Pancreas (tissue), 10 donors: ENCODE measurements at regions not wholly inside any gene's neighbourhood (a gene's known extent, or its start where the extent isn't known, plus 50 kb on each side); places are given as distances from the start of the nearest gene placed in this dataset.
"Not testable (repeated sequence)": the region's sequence is repeated elsewhere in the genome, so short reads cannot be mapped to it uniquely, and the experiment has no call there.

Experiments
- ATAC-seq, 4 donors: fragments of 200-7000 bp; cut with Tn5 transposase; one replicate each; pipeline versions ENCODE4 v1.8.0 to v1.9.1; 2020; ENCODE audit warnings: mild to moderate bottlenecking in 4 of 4, moderate library complexity in 4 of 4
- DNase-seq, 6 donors: peaks; one replicate each; pipeline ENCODE4 v3.0.0-alpha.2; 2020
- FAIRE-seq: peaks from 2 replicates; lab custom pipeline; 2012; peaks lifted over from hg19 to GRCh38; lab: Jason Lieb, UNC
- H3K27ac ChIP-seq, 4 donors: fragments of 200-600 bp; sonication (generic); 1 replicate in 3 of 4; 2 replicates in 1 of 4; pipeline versions ENCODE4 v1.5.0 to v1.8.0; 2020
- H3K27me3 ChIP-seq, 4 donors: fragments of 200-600 bp; one replicate each; pipeline ENCODE4 v1.8.0; 2021
- H3K36me3 ChIP-seq, 3 donors: fragments of 200-600 bp; sonication (generic) in 1 of 3; one replicate each; pipeline versions ENCODE4 v1.5.0 to v1.8.0; 2020 to 2021
- H3K4me1 ChIP-seq, 3 donors: fragments of 200-600 bp; one replicate each; pipeline ENCODE4 v1.8.0; 2021
- H3K4me3 ChIP-seq, 4 donors: fragments of 200-600 bp; sonication (generic) in 2 of 4; one replicate each; pipeline versions ENCODE4 v1.5.0 to v1.8.0; 2020 to 2021
- H3K9me3 ChIP-seq, 4 donors: fragments of 200-600 bp; one replicate each; pipeline ENCODE4 v1.8.0; 2021
- WGBS, 2 donors: extraction: QIAGEN DNeasy Blood & Tissue Kit; methylation state at CpG; one replicate each; pipeline ENCODE4 v1.1.7; 2013; 5-methylcytosine and 5-hydroxymethylcytosine counted together
- intact Hi-C, 3 donors: fragments of 100-400 bp; cut with DNase I; formaldehyde crosslinking; loops; one replicate each; pipeline versions ENCODE4 v1.11.1 to v1.14.2; 2022
- TF ChIP-seq, protein P1 (sequence below), 4 donors: fragments of 200-600 bp; sonication (generic) in 3 of 4; IDR thresholded peaks; one replicate each; pipeline versions ENCODE4 v1.5.0 to v1.8.0; 2021; ENCODE audit warnings: antibody characterized with exemption in 4 of 4
- donor health status: healthy with polysubstance abuse.
- donor health status: DM: no; HTN: no; CAD: no; lungs with moderate emphysema.
- donor health status: DM: no; HTN: no; CAD: no.
- donor health status: control.
- donor health status: control.
- donor health status: Bipolar disorder and iron deficiency.
- donor health status: DM: yes; HTN: yes; CAD: no.
- donor health status: DM: no; HTN: no; CAD: no.
- donor health status: DM: no; HTN: no; CAD: no.
- donor health status: DM: yes; HTN: yes; CAD: no.

DNA sequence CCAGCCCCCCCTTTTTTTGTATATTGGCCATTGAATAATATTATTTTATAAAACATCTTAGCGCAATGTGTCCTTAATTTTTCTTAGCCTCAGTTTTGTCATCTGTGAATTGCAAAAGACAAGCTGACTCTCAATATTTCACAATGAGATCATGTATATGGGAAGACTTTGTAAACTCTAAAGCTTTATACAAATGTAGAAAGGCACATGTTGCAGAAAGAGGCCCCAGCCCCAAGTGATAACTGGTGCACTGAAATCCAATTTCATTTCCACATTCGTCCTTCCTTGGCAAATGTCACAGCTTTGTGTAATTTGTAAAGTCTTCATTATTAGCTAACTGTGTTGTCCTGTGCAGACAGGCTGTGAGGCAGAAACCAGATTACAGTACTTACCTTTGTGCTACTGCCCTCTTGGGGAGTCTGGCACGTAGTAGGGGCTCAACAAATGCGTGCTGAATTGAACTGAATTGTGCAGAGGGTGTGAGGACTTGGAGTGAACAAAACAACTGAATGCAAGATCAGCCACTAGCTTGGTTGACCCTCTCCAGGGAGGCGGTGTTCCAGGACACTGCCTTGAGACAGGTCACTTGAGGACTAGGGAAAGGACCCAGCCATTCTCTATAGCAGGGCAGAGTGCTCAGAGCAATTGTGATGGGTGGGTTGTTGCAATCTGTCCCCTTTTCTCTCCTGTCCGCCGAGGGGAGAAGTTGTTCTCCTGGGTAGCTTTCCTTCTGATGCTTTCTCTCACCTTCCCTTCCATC is 74.6 kb downstream of the LMO4 start:
- intact Hi-C loops: no loop called here
- Histone ChIP-seq H3K36me3 (no peaks in the 10 kb centered on the region), H3K27me3 (no peaks in the 10 kb centered on the region), H3K27ac (no peak overlapping the region), H3K4me3 (no peak overlapping the region), H3K4me1 (no peaks in the 10 kb centered on the region), H3K9me3 (no peaks in the 10 kb centered on the region)
- FAIRE-seq (no peak), ATAC-seq (peak in 1 of 4 donors; percentile 11), DNase-seq (no peak)
- WGBS, 2 donors: 66 to 71% methylated on average over 7 of the region's 7 CpGs
- TF ChIP-seq, protein P1, sequence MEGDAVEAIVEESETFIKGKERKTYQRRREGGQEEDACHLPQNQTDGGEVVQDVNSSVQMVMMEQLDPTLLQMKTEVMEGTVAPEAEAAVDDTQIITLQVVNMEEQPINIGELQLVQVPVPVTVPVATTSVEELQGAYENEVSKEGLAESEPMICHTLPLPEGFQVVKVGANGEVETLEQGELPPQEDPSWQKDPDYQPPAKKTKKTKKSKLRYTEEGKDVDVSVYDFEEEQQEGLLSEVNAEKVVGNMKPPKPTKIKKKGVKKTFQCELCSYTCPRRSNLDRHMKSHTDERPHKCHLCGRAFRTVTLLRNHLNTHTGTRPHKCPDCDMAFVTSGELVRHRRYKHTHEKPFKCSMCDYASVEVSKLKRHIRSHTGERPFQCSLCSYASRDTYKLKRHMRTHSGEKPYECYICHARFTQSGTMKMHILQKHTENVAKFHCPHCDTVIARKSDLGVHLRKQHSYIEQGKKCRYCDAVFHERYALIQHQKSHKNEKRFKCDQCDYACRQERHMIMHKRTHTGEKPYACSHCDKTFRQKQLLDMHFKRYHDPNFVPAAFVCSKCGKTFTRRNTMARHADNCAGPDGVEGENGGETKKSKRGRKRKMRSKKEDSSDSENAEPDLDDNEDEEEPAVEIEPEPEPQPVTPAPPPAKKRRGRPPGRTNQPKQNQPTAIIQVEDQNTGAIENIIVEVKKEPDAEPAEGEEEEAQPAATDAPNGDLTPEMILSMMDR (IDR thresholded peaks at IDR 0.05): no peak

- DNase-seq: no peak
- no peak for ATAC-seq
- H3K27me3 ChIP-seq: no peaks in the 10 kb centered on the region
- no peak for FAIRE-seq
- no peak overlapping the region for H3K4me3 ChIP-seq
- no peaks in the 10 kb centered on the region for H3K9me3 ChIP-seq
- no peaks in the 10 kb centered on the region for H3K36me3 ChIP-seq
- no peak overlapping the region for H3K27ac ChIP-seq
- no peaks in the 10 kb centered on the region for H3K4me1 ChIP-seq
- TF ChIP-seq, protein P1 (IDR thresholded peaks at IDR 0.05): no peak
- intact Hi-C loops: no loop called here
- 78 to 87% methylated on average over 3 of the region's 3 CpGs for WGBS, 2 donors
Observed at GRCh38 chr1:87404296-87404695, 75.6 kb downstream of the LMO4 start.

DNA sequence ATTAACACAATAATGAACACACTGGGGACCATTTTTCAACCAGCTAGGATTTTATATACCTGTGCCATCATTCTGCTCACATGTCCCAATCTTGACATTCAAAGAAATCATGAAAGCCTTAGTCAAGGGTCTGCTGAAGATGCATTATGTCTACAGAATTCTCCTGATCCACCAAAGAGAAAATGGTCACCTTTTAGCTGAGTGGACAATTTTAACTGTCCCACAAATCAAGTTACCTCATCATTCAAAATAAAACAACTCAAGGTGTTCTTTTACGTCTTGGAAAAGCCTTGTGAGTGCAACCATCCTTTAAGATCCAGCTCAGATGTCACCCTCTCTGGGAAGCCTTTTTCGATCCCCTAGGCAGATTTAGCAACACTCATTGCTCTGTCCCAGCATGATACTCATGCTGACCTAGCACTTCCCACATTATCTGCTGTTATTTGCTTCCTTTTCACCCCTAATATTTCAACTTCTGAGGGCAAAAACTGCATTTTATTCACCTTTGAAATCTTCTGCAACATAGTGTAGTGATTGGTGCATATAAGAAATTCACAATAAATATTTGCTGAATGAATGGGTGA is 80.1 kb downstream of the LMO4 start:
- intact Hi-C loops: no loop called here

DNA sequence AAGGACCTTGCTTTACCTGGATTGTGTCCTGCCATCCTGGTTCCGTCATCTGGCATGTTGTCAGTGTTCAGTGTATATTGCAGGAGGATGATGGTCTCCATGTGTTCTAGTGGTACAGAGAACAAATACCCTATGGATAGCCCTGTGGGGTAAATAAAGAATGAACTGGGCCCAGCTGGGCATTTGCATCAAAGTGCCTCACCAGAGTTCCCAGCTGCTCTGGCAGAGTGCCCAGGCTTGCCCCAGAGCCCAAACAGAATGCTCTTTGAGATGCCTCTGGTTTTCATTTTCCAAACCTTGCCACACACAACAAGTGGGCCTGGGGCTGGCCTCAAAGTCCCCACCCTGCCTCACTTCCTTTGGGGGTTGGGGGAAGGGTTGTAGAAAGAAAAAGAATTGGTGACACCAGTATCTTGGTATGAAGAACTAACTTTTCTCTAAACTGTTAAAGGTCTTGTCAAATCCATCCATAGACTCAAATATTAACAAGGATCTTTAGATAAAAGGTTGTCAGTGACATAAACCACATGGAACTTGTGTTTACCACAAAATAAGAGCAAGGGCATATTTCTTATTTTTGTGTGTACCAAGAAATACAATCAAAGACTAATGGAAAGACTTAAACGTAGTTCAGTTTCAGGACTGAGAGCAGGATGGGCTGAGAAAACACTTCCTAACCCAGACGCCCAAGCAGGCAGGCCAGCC is 82.2 kb downstream of the LMO4 start:
- Histone ChIP-seq H3K4me3 (no peak overlapping the region), H3K4me1 (no peaks in the 10 kb centered on the region), H3K27me3 (no peaks in the 10 kb centered on the region), H3K27ac (no peak overlapping the region), H3K36me3 (no peaks in the 10 kb centered on the region), H3K9me3 (no peaks in the 10 kb centered on the region)
- intact Hi-C loops: no loop called here
- ATAC-seq (no peak), DNase-seq (peak in 2 of 6 donors; percentile 23 to 47), FAIRE-seq (no peak)
- WGBS, 2 donors: 85 to 86% methylated on average over 3 of the region's 3 CpGs
- TF ChIP-seq, protein P1 (IDR thresholded peaks at IDR 0.05): no peak

More for the DNA sequence above, 80.1 kb downstream of the LMO4 start:
- DNase-seq: no peak
- FAIRE-seq: no peak
- no peaks in the 10 kb centered on the region for H3K27me3 ChIP-seq
- ATAC-seq: no peak
- no peaks in the 10 kb centered on the region for H3K4me1 ChIP-seq
- H3K36me3 ChIP-seq: no peaks in the 10 kb centered on the region
- no peaks in the 10 kb centered on the region for H3K9me3 ChIP-seq
- H3K4me3 ChIP-seq: no peak overlapping the region
- H3K27ac ChIP-seq: no peak overlapping the region
- TF ChIP-seq, protein P1 (IDR thresholded peaks at IDR 0.05): no peak
- 56 to 66% methylated on average over 2 of the region's 2 CpGs for WGBS, 2 donors

GRCh38 chr1:87413846-87414245 is 85.2 kb downstream of the LMO4 start:
- intact Hi-C loops, H3K27me3 ChIP-seq, H3K27ac ChIP-seq, H3K4me3 ChIP-seq, ATAC-seq, DNase-seq, FAIRE-seq, H3K9me3 ChIP-seq, H3K4me1 ChIP-seq, H3K36me3 ChIP-seq: not testable (repeated sequence)
- 56 to 62% methylated on average over 2 of the region's 2 CpGs for WGBS, 2 donors
